ENCODE measurements at regions not wholly inside any gene's neighbourhood (a gene's known extent, or its start where the extent isn't known, plus 50 kb on each side); places are given as distances from the start of the nearest gene placed in this dataset.

DNA sequence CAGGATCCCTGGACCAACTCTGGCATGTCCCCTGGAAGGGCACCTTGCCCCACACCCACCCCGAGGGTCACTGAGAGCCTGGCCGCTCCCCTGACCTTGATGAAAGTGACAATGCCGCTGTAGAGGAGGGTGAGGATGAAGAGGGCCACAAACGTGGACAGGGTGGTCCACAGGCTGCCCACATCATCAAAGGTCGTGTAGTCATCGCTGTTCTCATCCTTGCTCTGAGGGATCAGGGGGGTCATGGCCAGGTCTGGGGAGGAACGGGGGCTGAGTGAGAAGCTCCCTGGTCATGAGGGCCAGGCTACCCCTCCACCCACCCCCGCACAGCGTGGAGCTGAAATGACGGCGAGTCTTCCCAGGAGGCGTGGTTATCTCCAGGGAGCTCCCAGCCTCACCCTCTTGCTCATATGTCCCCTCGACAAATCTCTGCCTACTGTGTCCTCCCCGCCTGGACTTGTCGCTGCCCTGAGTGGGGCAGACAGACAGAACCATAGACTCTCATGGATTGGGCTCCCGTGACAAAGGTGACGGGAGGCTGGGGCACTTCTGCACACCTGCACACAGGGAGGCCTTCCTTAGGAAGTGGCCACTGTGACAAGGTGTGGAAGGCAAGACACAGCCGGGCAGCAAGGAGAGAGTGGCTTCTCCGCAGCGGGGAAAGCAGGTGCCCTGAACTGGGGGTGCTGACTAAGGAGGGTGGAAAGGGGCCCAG is 311.1 kb downstream of the TMEM121 start:
- Histone ChIP-seq H3K27me3 (no peaks in the 10 kb centered on the region), H3K36me3 (replicated peaks in 1 of 2; ENCODE audit: insufficient read depth in 1 of 2, low read depth in 2 of 2) (no peaks in the 10 kb centered on the region), H3K27ac (no peak overlapping the region), H3K4me1 (no peaks in the 10 kb centered on the region), H3K9me3 (no peaks in the 10 kb centered on the region), H3K4me3 (no peak overlapping the region)
- WGBS, 2 donors, result 70 to 71% methylated on average over 11 to 20 of the region's 20 CpGs
- TF ChIP-seq, protein P1, sequence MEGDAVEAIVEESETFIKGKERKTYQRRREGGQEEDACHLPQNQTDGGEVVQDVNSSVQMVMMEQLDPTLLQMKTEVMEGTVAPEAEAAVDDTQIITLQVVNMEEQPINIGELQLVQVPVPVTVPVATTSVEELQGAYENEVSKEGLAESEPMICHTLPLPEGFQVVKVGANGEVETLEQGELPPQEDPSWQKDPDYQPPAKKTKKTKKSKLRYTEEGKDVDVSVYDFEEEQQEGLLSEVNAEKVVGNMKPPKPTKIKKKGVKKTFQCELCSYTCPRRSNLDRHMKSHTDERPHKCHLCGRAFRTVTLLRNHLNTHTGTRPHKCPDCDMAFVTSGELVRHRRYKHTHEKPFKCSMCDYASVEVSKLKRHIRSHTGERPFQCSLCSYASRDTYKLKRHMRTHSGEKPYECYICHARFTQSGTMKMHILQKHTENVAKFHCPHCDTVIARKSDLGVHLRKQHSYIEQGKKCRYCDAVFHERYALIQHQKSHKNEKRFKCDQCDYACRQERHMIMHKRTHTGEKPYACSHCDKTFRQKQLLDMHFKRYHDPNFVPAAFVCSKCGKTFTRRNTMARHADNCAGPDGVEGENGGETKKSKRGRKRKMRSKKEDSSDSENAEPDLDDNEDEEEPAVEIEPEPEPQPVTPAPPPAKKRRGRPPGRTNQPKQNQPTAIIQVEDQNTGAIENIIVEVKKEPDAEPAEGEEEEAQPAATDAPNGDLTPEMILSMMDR (IDR thresholded peaks at IDR 0.05), result no peak
- TF ChIP-seq POLR2A (IDR thresholded peaks at IDR 0.05), result no peak
- DNase-seq, result no peak
- no peak for ATAC-seq
- intact Hi-C loops (cut with DNase I), result no loop called here

DNA sequence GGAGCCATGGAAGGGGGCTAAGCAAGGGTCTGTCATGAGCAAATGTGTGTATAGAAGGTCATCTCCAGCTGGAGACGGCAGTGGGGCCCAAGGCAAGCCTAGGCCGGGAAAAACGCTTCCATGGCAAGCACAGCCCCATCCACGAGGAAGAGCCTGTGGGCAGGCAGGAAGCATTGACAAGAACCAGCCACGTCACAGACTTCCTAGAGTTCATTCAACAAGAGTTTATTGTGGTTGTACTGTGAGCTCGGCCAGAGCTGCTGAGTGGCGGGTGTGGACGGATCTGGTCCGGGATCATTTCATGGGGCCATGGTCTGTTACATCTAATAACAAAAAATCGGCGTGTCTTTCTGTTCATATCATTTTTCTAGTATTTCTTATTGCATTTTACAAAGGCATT is 311.7 kb downstream of the TMEM121 start:
- Histone ChIP-seq H3K4me3 (no peak overlapping the region), H3K4me1 (no peaks in the 10 kb centered on the region), H3K27ac (no peak overlapping the region), H3K9me3 (no peaks in the 10 kb centered on the region), H3K36me3 (replicated peaks in 1 of 2; ENCODE audit: insufficient read depth in 1 of 2, low read depth in 2 of 2) (no peaks in the 10 kb centered on the region), H3K27me3 (no peaks in the 10 kb centered on the region)
- 65 to 69% methylated on average over 11 of the region's 11 CpGs for WGBS, 2 donors
- intact Hi-C loops (cut with DNase I), result no loop called here
- no peak for ATAC-seq
- no peak for TF ChIP-seq POLR2A (IDR thresholded peaks at IDR 0.05)
- TF ChIP-seq, protein P1 (IDR thresholded peaks at IDR 0.05), result no peak
- no peak for DNase-seq

DNA sequence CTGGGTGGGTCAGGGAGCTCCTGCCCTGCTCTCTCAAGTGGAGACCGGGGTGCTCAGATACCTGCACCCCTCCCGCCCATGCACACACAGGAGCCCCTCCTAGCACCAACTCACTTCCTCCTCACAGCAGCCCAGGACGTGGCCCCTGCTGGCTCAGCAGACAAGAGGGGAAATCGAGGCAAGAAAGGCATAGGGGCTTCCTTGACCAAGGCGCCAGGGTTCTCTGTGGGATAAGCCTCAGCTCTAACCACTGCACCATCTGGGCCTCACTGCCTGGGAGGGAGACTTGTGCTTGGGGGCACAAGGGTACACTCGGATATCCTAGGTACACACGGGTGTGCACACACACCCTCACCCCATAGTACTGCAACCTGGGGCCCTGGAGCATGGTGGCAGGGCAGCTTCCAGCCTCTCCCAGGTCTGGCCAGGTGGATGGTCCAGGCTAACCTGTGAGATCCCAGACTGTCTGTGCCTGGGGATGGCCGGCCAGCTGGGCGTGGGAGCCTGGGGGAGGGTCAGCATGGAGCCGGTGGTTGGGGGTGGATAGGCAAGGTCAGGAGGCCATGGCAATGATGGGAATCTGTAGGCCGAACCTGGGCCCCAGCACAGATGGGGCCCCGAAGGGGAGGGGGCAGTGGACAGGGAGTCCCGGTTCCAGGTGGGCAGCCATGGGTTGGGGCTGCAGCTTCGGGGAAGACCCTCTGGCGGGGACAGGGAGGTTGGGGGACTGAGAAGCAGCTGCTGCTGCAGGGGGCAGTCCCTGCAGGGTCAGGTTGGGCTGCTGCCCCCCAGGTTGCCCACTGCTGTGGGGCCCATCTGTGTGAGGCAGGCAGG is 312.4 kb downstream of the TMEM121 start:
- no peak overlapping the region for H3K27ac ChIP-seq
- DNase-seq (no peak), ATAC-seq (no peak)
- H3K4me1 ChIP-seq, result no peaks in the 10 kb centered on the region
- no peaks in the 10 kb centered on the region for H3K9me3 ChIP-seq
- no peaks in the 10 kb centered on the region for H3K27me3 ChIP-seq
- no peaks in the 10 kb centered on the region for H3K36me3 ChIP-seq (replicated peaks in 1 of 2; ENCODE audit: insufficient read depth in 1 of 2, low read depth in 2 of 2)
- intact Hi-C loops (cut with DNase I), result no loop called here
- WGBS, 2 donors, result 68 to 78% methylated on average over 11 to 12 of the region's 15 CpGs
- TF ChIP-seq POLR2A (IDR thresholded peaks at IDR 0.05), result no peak
- TF ChIP-seq, protein P1 (IDR thresholded peaks at IDR 0.05), result no peak
- H3K4me3 ChIP-seq, result no peak overlapping the region

GRCh38 chr14:105839425-105840265 is 313.3 kb downstream of the TMEM121 start:
- Histone ChIP-seq H3K27ac (no peak overlapping the region), H3K4me1 (no peaks in the 10 kb centered on the region), H3K36me3 (replicated peaks in 1 of 2; ENCODE audit: insufficient read depth in 1 of 2, low read depth in 2 of 2) (no peaks in the 10 kb centered on the region), H3K4me3 (no peak overlapping the region), H3K9me3 (no peaks in the 10 kb centered on the region), H3K27me3 (no peaks in the 10 kb centered on the region)
- DNase-seq (no peak), ATAC-seq (no peak)
- intact Hi-C loops (cut with DNase I), result no loop called here
- WGBS, 2 donors, result 76% methylated on average over 18 of the region's 20 CpGs; no CpG with 5 or more reads in 1 of the 2 donors
- TF ChIP-seq, protein P1 (IDR thresholded peaks at IDR 0.05), result no peak
- TF ChIP-seq POLR2A (IDR thresholded peaks at IDR 0.05), result no peak

All from body of pancreas (tissue), 4 donors.